B cell (primary cell): ENCODE measurements at regions not wholly inside any gene's neighbourhood (a gene's known extent, or its start where the extent isn't known, plus 50 kb on each side); places are given as distances from the start of the nearest gene placed in this dataset.

ENCODE experiments used
- ATAC-seq: fragments of 200-7000 bp; cut with Tn5 transposase; one replicate; pipeline ENCODE4 v1.10.0; 2021; ENCODE audit warnings: low read depth, mild to moderate bottlenecking, moderate number of reproducible peaks, moderate library complexity
- CTCF ChIA-PET: fragments of 350-600 bp; sonication (Branson Sonifier 250); formaldehyde crosslinking; loops from one replicate; lab custom pipeline; 2021; ENCODE audit warnings: antibody characterized with exemption, inconsistent platforms; lab: Charles Lee
- POLR2A ChIA-PET: fragments of 350-600 bp; sonication (Branson Sonifier 250); formaldehyde crosslinking; loops from one replicate; lab custom pipeline; 2021; ENCODE audit warnings: antibody characterized with exemption; lab: Charles Lee
- DNase-seq: peaks from one replicate; pipeline ENCODE4 v3.0.0; 2013
- H2AFZ ChIP-seq: 2 replicates; pipeline ENCODE4 v1.6.1; 2012; ENCODE audit warnings: mild to moderate bottlenecking, low read depth, low read length; ENCODE audit not compliant: insufficient read depth, poor library complexity, severe bottlenecking
- H3K27ac ChIP-seq, 2 donors: 1 replicate in 1 of 2; 2 replicates in 1 of 2; pipeline ENCODE4 v1.5.1; 2012 to 2013; ENCODE audit warnings: low read length in 2 of 2, mild to moderate bottlenecking in 2 of 2, moderate library complexity in 1 of 2
- H3K27me3 ChIP-seq, 4 experiments: fragments of 200-600 bp in 1 of 4; sonication (generic) in 1 of 4; replicated peaks in 1 of 4; 1 replicate in 2 of 4; 2 replicates in 2 of 4; pipeline versions ENCODE4 v1.6.1 to v1.7.0; 2013 to 2016; ENCODE audit warnings: low read length in 3 of 4, mild to moderate bottlenecking in 2 of 4, mixed read lengths in 1 of 4, moderate library complexity in 1 of 4; ENCODE audit not compliant: insufficient read depth in 4 of 4, control insufficient read depth in 3 of 4; ENCODE audit errors: control extremely low read depth in 1 of 4
- H3K36me3 ChIP-seq, 2 experiments: replicated peaks in 1 of 2; 1 replicate in 1 of 2; 2 replicates in 1 of 2; pipeline versions ENCODE4 v1.6.1 to v1.7.1; 2013; ENCODE audit warnings: low read length in 1 of 2; ENCODE audit not compliant: insufficient read depth in 2 of 2, control insufficient read depth in 1 of 2; ENCODE audit errors: control extremely low read depth in 1 of 2, extremely low read depth in 1 of 2
- H3K4me1 ChIP-seq, 2 donors: fragments of 200-600 bp in 1 of 2; sonication (generic) in 1 of 2; 1 replicate in 1 of 2; 2 replicates in 1 of 2; pipeline versions ENCODE4 v1.5.1 to v1.6.1; 2013 to 2017; ENCODE audit warnings: low read length in 2 of 2; ENCODE audit not compliant: control insufficient read depth in 2 of 2, insufficient read depth in 2 of 2
- H3K4me2 ChIP-seq: replicated peaks from 2 replicates; pipeline ENCODE3; 2012; ENCODE audit warnings: mild to moderate bottlenecking, low read depth, low read length; ENCODE audit not compliant: poor library complexity, severe bottlenecking
- H3K4me3 ChIP-seq, 5 experiments: fragments of 200-600 bp in 1 of 5; sonication (generic) in 1 of 5; 1 replicate in 3 of 5; 2 replicates in 2 of 5; pipeline versions ENCODE4 v1.5.1 to v1.7.0; 2011 to 2016; ENCODE audit warnings: low read length in 4 of 5, mild to moderate bottlenecking in 4 of 5, low read depth in 2 of 5, control low read depth in 1 of 5, moderate library complexity in 1 of 5; ENCODE audit not compliant: insufficient read depth in 1 of 5; ENCODE audit errors: control extremely low read depth in 1 of 5, extremely low read depth in 1 of 5
- H3K79me2 ChIP-seq: fragments of 200-600 bp; sonication (generic); one replicate; pipeline ENCODE4 v1.6.0; 2016; ENCODE audit warnings: low read length; ENCODE audit not compliant: control insufficient read depth, insufficient read depth
- H3K9ac ChIP-seq: fragments of 200-600 bp; sonication (generic); 2 replicates; pipeline ENCODE4 v1.6.1; 2017; ENCODE audit warnings: mild to moderate bottlenecking, low read length, moderate library complexity
- H3K9me3 ChIP-seq, 3 donors: one replicate each; pipeline versions ENCODE4 v1.6.1 to v1.7.1; 2013; ENCODE audit warnings: low read length in 2 of 3; ENCODE audit not compliant: control insufficient read depth in 2 of 3, insufficient read depth in 1 of 3; ENCODE audit errors: control extremely low read depth in 1 of 3
- H4K20me1 ChIP-seq: 2 replicates; pipeline ENCODE4 v1.6.0; 2012; ENCODE audit warnings: mild to moderate bottlenecking, low read length; ENCODE audit not compliant: insufficient read depth, control insufficient read depth, poor library complexity, severe bottlenecking
- H3K27ac Mint-ChIP-seq: one replicate; pipeline ENCODE4 v1.8.0; 2021; ENCODE audit warnings: mixed read lengths
- H3K27me3 Mint-ChIP-seq: one replicate; pipeline ENCODE4 v1.8.0; 2021; ENCODE audit warnings: mixed read lengths
- H3K4me1 Mint-ChIP-seq: one replicate; pipeline ENCODE4 v1.8.0; 2021; ENCODE audit warnings: mixed read lengths
- H3K4me3 Mint-ChIP-seq: one replicate; pipeline ENCODE4 v1.8.0; 2021; ENCODE audit warnings: mixed read lengths
- H3K9me3 Mint-ChIP-seq: one replicate; pipeline ENCODE4 v1.8.0; 2022; ENCODE audit warnings: mixed read lengths; ENCODE audit not compliant: insufficient read depth
- CTCF ChIP-seq: fragments of 200-600 bp; IDR thresholded peaks from one replicate; pipeline ENCODE4 v1.8.0; 2022; ENCODE audit warnings: antibody characterized with exemption, mild to moderate bottlenecking
- EZH2 ChIP-seq: IDR thresholded peaks from 2 replicates; pipeline ENCODE4 v1.6.1; 2012; ENCODE audit warnings: borderline replicate concordance, low read depth, mild to moderate bottlenecking, moderate library complexity, low read length; ENCODE audit not compliant: insufficient read depth, poor library complexity, severe bottlenecking
- WGBS: methylation state at CpG from one replicate; pipeline ENCODE4 v1.1.5; 2013; ENCODE audit warnings: missing lambda C conversion rate; ENCODE audit not compliant: insufficient coverage; 5-methylcytosine and 5-hydroxymethylcytosine counted together
- intact Hi-C: fragments of 100-400 bp; cut with micrococcal nuclease; formaldehyde crosslinking; loops from one replicate; pipeline ENCODE4 v1.10.0; 2022

DNA sequence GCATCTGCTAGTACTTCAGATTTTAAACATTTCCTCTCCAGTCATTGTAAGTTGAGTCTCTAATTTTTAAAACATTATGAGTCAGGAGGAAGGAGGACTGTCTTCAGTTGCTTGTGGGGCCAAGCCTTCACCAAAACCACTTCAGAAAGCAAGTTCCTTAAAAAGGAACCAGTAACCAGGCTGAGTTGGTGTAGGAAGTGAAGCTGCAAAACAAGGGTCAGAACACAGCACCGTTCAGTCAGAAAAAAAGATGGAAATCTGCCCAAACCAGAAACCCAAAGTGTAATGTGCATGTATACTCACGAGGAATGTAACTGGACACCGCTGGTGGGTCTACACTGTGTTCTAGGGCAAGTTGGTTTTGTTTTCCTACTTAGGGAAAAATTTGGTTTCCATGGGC lies 402.1 kb downstream of the SETD4 start:
- H3K4me3 Mint-ChIP-seq = no peak overlapping the region
- Histone ChIP-seq H3K4me3 (no peak overlapping the region), H2AFZ (no peak overlapping the region), H3K27ac (no peak overlapping the region), H3K4me2 (no peak overlapping the region), H3K36me3 (no peaks in the 10 kb centered on the region), H3K27me3 (no peaks in the 10 kb centered on the region), H3K4me1 (no peaks in the 10 kb centered on the region), H3K9me3 (no peaks in the 10 kb centered on the region), H3K79me2 (no peaks in the 10 kb centered on the region), H4K20me1 (no peaks in the 10 kb centered on the region), H3K9ac (no peak overlapping the region)
- DNase-seq (no peak), ATAC-seq (no peak)
- TF ChIP-seq CTCF = no peak
- TF ChIP-seq EZH2 = no peak
- ChIA-PET CTCF (no interaction called here), POLR2A (no interaction called here)
- intact Hi-C loops = no loop called here
- peaks cover 10% of the 10 kb centered on the region for H3K27me3 Mint-ChIP-seq
- no peaks in the 10 kb centered on the region for H3K9me3 Mint-ChIP-seq
- WGBS = 7% methylated on average over 3 of the region's 3 CpGs
- H3K4me1 Mint-ChIP-seq = no peaks in the 10 kb centered on the region
- H3K27ac Mint-ChIP-seq = no peak overlapping the region

- ChIA-PET CTCF (no interaction called here), POLR2A (no interaction called here)
- no CpG with 5 or more reads among the region's 2 CpGs for whole genome bisulfite sequencing
- H3K4me2 ChIP-seq = no peak overlapping the region
- H3K4me3 Mint-ChIP-seq = no peak overlapping the region
- no peaks in the 10 kb centered on the region for H3K27me3 ChIP-seq
- TF ChIP-seq EZH2 = no peak
- peaks cover 31% of the 10 kb centered on the region for H3K27me3 Mint-ChIP-seq
- DNase-seq = no peak
- no peak overlapping the region for H3K27ac ChIP-seq
- no peaks in the 10 kb centered on the region for H4K20me1 ChIP-seq
- no peaks in the 10 kb centered on the region for H3K9me3 ChIP-seq
- no peaks in the 10 kb centered on the region for H3K4me1 ChIP-seq
- no peaks in the 10 kb centered on the region for H3K79me2 ChIP-seq
- no peaks in the 10 kb centered on the region for H3K36me3 ChIP-seq
- no peak overlapping the region for H2AFZ ChIP-seq
- no peak overlapping the region for H3K9ac ChIP-seq
- no peaks in the 10 kb centered on the region for H3K4me1 Mint-ChIP-seq
- H3K27ac Mint-ChIP-seq = no peak overlapping the region
- no peak for ATAC-seq
- intact Hi-C loops = no loop called here
- no peaks in the 10 kb centered on the region for H3K9me3 Mint-ChIP-seq
- H3K4me3 ChIP-seq = no peak overlapping the region
Measured at GRCh38 chr21:35652872-35653271, 407.5 kb downstream of the SETD4 start.
